NCI-H82 treated with DMSO at 0.1 percent for 48 hours (cell line): ENCODE measurements at regions not wholly inside any gene's neighbourhood (a gene's known extent, or its start where the extent isn't known, plus 50 kb on each side); places are given as distances from the start of the nearest gene placed in this dataset.
A peak's percentile ranks its signal among the peaks of the same experiment; 100 is the strongest.
"Not testable (repeated sequence)": the region's sequence is repeated elsewhere in the genome, so short reads cannot be mapped to it uniquely, and the experiment has no call there.

Experiments used
- DNase-seq: peaks from one replicate; lab custom pipeline; 2025; ENCODE audit not compliant: unreplicated experiment; lab: John Stamatoyannopoulos, UW

DNA sequence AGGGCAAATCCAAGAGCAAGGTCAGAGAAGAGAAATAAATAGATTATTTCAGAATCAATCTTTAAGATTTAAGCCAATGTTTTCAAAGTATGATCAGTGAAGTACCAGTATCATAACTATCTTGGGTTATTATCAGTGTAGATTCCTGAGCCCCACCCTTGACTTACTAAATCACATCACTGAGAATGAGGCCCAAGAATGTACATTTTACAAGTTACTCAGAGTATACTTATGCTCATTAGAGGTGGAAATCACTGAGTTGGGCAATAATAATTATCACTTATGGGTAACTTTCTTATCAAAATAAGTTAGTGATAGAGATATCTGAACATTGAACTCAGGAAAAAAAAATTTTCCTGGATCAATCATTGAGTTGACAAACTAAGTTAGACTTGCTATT is 121.6 kb upstream of the NOCT start:
- DNase-seq, result no peak

DNA sequence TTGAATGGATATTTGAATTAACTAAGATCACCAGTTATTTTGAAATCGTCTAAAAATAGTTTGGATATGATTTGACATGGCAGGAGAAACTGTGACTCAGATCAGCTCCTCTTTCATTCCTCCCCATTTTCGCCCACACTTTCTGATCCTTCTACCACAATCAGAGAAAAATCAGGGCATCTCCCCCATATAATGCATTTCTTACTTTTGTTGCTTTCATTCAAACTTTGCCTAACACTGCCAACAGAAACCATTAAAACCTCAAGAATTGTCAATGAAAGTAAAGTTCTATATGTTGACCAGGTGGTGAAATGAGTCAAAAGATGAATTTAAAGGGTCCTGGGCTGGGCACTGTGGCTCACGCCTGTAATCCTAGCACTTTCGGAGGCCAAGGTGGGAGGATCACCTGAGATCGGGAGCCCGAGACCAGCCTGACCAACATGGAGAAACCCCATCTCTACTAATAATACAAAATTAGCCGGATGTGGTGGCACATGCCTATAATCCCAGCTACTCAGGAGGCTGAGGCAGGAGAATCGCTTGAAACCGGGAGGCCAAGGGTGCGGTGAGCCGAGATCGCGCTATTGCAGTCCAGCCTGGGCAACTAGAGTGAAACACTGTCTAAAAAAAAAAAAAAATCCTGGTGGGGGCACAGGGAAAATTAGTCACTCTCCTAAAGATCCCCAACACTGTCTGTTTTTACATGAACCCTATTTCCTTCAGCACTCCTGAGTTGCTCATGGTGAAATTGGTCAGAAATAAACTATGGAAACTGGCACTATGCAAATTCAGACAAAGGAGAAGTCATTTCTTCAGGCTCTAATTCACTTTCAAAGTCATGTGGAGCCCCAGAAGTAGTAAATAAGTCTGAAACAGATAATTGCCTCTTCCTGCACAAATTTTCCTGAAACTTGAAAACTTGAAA is 122.8 kb upstream of the NOCT start:
- no peak for DNase-seq

DNA sequence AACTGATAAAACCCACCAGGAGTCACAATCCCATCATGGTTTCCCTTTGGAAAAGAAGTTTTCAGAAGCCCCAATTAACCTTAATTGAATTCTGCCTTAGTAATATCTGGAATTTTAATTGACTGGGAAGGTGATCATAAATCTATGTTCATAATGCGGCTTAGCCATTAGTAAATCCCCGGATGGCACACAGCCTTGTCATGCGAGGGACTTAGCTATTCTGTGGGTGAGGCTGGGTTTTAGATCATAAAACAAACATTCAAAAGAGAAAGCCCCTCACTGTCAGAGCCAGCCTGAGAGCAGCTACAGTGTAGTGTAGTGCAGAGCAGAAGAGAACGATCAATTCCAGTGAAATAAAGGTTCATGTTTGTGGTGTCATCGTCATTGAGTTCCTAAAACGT is 124.0 kb upstream of the NOCT start:
- peak; percentile 56 for DNase-seq

DNA sequence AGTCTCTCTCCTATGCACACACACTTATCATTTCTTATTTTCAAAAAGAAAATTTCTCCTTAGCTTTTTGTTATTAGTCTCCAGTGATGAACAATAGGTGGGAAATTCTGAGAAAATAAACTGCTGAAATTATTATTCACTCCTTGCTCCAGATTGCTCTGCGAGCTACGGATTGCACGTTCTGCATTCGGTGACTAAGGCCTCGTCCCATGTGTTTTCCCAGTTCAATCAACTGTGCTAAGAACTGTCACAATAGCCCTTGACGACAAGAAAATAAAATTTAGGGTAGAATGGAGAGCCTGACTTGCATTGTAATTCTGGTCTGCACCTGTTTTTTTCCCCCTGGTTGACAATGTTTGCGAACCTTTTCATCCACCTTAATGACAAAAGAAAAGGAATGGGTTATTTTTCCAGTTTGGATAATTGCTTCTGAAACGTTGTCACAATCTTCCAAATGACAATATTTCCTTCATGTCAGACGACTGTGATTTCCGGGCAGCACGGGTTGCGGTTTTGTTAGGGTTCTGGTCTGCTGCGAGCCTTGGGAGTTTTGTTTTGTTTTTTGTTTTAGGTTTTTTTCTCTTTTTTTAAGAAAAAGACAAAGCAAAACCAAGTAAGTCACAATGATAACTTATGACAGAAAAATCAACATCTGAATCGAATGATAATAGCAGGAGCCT is 124.5 kb upstream of the NOCT start:
- no peak for DNase-seq

DNA sequence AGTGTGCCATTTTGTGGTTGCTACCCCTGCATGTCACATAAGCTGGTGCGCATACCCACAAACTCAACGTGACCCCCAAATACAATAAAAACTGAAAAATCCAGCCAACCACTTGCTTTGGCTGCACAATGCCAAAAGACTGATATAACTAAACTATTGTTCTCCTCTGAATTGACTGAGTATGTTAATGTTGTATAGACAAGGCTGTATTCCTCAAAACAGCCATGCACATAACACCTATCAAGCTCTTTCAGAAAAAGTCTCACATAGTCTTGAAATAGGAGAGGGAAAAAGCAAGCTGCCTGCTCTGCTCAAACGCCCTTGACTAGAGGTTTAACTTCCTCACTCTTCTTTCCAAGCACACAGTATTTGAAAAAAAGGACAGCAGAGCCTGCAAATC is 126.4 kb upstream of the NOCT start:
- DNase-seq, result no peak

DNA sequence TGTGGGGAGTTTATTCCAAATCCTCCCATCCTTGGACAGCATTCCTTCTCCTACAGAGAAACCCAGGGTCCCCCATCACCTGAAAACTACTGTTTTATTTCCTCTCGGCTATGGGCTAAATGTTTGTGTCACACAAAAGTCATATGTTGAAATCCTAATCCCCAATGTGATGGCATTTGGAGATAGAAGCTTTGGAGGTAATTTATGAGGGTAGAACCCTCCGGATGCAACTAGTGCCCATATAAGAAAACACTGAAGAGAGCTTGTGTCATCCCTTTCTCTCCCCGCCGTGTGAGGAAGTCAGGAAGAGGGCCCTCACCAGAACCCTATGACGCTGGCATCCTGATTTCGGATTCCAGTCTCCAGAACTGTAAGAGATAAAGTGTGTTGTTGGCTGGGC is 127.8 kb upstream of the NOCT start:
- DNase-seq, result no peak

DNA sequence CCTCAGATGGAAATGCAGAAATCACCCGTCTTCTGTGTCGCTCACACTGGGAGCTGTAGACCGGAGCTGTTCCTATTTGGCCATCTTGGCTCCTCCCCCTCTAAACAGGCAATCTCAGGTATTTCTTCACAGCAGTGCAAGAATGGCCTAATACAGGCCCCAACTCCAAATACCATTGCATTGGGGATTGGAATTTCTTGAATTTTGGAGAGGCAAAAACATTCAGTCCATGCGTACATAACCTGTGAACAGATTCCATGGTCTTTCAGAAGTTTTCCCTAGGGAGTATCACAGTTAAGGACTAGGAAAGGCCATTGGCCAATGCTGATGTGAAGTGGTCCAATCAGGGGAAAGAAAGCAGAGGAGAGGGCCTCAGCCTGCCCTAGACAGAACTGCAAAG is 128.2 kb upstream of the NOCT start:
- no peak for DNase-seq

DNA sequence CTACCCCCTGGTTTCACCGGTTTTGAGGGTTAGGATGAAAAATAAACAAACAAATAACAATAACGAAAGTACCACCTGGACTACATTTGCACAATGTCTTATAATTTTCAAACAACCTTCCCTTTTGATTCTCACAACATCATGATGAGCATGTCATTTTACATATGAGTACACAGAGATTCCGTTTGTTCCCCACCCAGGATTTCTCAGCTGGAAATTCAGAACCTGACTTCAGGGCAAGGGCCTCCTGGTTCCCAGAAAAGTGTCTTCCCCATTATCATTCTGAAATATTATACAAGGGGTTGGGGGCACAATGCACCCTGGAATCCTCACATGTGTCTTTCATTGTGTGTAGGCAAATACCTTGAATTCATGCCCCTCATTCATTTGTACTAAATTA is 135.8 kb upstream of the NOCT start:
- no peak for DNase-seq

DNA sequence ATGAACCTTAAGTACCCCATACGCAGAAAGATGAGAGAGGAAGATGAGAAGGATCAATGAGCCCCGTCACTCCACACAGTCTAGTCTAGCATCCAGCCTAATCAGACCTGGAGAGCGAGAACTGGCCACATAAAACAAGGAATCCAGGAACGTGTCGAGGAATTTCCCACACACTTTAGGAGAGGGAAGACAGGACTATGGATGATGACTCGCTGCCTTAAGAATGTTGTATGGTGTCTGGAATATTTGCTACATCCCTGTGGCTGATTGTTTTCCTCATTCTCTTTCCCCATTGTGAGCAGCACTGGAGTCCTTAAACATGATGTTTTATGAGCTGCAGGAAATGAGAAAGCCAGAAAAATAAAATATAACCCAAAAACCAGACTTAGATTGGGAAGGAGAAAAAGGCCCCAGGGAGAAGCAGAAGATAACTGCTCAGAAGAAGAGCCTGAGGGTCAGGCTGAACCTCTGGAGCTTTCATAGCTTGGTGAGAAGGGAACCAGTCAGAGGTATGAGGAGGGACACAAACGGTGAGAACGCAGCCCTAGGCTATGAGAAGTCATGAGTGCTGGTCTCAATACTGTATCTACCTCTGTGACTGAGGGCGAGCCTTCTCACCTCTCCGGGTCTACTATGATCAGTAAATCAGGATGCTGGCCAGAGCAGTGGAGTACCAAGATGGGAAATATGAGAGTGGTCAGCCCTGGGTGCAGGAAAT is 139.5 kb upstream of the NOCT start:
- DNase-seq, result no peak

DNA sequence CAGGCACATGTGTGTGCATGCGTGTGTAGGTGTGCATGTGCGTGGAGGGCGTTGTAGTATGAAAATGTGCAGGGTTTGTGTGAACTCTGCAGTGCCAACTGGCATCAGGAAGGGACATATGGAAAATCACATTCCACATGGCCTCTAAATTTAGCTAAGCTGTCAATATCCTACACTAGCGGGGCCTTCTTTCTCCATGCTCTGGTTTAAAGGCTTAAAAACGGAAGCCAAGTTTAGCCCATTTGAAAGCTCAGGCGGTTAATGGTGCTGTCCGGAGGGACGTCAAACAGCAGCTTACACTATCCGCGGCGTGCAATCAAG is 144.1 kb upstream of the NOCT start:
- DNase-seq, result peak; percentile 38

DNA sequence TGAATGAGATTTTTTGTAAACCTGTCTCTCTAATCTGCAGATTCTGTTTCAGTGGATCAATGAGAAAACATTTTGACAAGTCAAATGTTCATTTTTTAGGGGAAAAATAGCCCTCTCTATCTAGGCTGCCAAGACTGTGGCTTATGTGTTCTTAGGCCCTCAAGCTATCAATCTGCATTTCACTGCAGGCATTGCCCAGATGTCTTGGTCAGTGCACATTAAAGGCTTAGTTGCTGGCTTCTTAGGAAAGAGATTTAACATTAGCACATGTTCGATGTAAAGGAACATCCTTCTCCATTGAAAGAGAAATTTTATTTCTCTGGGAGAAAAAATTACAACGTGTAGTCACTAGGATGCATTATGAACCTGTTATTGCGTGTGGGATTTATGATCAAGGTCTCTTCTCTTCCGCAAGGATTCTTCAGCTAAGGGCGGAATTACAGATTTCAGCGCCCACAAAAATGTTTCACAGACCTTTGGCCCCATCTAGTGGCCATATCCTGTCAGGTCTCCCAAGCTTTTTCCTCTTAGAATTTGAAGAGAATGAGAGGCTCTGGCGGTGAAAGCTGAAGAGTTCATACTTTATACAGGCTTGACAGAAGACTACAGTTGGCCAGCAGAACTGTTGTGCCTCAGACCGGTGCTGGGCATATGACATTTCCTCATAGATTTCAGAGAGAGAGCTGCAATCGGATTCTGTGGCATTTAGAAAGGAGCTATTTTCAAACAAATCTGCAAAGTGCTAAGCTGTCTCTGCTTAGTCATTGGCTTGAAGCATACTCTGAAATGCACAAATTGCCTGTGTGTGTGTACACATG is 144.6 kb upstream of the NOCT start:
- DNase-seq, result peak; percentile 85

DNA sequence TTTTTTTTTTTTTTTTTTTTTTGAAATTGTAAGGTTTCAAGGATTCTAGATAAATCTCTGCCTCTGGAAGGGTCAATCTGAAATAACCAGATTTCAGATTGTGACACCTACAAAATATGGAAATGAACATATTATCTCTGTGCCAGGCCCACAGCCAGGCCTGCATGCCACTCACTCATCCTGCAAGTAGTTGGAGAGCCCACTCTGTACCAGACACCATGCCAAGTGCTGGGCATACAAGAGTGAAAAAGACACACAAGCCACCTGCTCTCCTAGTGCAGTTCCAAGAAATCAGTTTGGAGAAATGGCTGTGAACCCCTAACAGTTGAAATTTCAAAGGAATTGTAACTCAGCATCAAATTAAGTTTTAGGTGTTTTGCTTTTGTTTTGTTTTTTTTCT is 145.9 kb upstream of the NOCT start:
- DNase-seq, result no peak

DNA sequence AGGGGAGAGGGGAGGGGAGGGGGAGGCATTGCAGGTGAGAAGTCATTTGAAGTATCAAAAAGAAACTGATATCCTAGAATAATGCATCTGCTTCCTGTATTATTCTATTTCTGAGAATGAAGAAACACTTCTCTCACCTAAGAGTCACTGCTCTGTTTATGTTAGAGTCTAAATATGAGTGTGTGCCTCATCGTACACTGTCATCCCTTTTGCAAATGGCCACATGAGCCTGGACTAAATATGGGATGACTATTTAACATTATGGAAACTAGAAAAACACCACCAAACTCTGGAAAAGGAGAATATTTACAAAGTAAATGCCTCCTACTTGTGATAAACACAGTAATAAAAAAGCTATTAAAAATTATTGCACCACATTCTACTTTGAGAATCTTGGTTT is 146.4 kb upstream of the NOCT start:
- no peak for DNase-seq

DNA sequence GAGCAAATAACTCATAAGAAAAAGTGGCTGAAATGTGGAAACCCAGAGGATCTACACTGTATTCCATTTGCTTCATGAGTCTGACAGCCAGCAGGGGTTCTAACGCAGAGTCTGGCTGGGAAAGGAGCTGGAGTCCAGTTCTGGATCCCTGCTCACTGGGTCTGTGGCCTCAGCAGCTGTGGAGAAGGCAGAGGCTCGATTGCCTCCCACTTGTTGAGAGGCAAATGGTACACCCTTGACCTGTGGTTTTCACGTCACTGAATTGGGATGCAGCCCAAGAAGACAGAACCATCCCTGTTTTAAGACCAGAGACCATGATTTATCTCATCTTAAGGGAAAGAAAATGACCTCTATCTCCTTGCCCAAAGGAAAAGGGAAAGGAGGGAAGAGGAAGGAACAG is 147.0 kb upstream of the NOCT start:
- DNase-seq, result no peak

DNA sequence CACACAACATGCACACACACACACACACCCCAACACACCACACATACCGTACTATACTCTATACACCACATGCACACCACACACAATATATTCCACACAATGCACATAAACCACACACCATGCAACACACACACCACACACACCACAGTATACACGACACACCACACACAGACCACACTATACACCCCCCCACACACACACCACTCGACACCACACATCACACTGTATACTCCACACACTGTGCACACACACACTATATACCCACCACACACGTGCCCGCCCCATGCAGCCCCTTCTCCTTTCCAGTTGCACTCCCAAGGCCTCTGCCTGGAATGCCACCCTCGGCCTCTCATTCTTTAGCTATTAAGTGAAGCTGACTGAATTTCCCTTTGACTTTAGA is 148.2 kb upstream of the NOCT start:
- DNase-seq, result no peak

DNA sequence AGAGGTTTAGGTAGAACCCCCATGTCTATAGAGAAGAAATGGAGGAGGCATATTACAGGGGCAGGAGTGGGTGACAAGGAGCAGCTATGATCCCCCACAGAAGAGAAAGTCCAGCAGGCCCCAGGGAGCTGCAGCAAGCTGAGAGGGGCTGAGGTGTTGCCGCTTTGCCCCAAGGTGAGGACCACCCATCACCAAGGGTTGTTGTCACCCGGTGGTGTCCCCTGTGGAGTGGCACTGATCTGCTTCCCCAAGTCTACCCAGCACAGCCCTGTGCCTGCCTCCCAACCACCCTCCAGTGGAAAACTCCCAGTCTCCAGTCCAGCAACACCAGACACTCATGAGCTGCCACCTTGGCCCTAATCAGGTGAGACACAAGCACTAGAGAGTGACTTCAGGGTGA is 149.3 kb upstream of the NOCT start:
- DNase-seq, result no peak

DNA sequence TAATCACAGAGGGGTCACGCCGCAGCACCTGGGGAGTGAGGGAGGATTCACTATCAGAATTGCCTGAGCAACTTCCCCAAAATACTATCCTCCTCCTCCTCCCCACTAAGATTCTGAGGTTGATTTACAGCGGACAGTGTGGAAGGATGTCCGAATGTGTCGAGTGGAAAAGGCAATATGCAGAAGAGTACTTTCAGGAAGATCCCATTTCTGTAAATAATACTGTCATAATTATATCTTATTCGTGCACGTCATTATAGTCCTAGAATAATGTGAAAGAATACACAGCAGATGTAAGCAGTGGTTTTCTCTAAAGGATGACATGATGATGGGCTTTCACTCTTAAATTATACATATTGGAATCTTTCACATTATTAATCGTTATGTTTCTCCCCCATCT is 149.8 kb upstream of the NOCT start:
- DNase-seq, result no peak

DNA sequence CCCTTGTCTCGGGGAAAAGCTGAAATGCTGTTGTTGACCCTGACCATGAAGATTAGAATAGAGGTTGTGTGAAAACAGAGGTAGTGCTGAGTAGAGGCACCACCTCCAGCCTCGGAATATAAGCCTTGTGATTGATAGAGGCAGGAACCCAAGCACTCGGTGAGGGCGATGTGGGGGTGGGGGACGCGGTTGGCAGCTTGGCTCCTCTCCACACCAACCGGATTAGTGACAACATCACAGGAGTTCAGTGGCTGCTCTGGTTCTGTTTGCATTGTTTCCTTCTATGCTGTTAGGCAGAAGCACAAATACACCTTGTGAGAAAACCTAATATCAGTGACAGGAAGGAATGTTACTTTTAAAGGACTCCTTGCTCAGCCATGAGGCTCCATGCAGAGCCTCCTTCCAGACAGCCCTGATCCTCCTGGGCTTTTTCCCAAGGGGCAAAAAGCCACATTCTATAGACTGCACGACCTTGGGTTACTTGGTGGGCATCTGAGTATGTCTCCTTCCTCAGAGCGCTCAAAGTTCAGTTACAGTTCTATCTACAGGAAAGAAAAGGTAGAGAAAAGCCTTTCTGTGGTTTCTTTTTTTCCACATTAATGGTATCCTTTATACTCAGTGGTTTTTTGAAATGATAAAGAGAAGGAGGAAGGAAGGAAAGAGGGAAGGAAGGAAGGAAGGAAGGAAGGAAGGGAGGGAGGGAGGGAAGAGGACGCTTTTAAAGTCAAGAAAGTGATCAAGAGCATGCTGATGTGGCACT is 150.4 kb upstream of the NOCT start:
- peak; percentile 34 for DNase-seq

DNA sequence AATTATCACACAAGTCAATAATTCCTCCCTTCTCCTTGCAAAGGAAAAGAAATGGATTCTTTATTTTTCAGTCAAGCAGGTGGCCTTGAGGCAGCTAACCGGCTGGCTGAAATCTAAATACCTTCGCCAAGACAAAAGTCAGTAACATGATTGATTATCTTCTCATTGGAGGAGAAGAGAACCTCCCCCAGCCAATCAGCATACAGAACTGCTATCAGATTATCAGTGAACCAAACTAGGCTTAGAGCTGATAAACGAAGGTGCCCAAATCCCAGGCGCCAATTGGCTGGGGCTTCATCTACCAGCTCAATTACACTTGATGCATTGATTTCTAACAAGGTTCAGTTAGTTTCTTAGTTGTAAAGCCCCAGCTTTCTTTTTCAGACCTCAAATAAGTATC is 152.4 kb upstream of the NOCT start:
- DNase-seq, result no peak

DNA sequence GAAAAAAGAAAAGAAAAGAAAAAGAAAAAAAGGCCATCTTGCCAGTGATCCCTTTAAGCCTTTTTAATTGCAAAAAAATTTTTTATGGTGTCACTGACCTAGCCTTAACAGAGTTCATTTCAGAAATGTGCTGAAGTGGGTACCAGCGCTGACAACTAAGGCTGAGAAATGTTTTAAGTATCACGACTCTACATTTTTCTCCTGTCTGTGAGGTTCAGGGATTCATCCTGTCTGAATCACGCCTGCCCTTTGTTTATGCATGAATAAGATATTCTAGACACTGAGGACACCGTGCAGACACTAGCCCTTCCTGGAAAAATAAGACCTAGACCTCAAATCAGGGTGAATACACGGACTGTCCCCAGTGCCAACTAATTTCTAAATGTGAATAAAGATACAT is 154.4 kb upstream of the NOCT start:
- DNase-seq, result no peak

DNA sequence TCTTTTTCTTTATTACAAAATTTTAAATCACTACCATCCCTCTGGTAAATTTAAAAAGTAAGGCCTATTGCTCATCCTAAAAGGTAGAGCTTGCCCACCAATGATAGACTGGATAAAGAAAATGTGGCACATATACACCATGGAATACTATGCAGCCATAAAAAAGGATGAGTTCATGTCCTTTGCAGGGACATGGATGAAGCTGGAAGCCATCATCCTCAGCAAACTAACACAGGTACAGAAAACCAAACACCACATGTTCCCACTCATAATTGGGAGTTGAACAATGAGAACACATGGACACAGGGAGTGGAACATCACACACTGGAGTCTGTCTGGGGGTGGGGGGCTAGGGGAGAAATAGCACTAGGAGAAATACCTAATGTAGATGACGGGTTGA is 155.2 kb upstream of the NOCT start:
- DNase-seq, result not testable (repeated sequence)
